B cell (primary cell): ENCODE measurements at regions not wholly inside any gene's neighbourhood (a gene's known extent, or its start where the extent isn't known, plus 50 kb on each side); places are given as distances from the start of the nearest gene placed in this dataset.
"Not testable (repeated sequence)": the region's sequence is repeated elsewhere in the genome, so short reads cannot be mapped to it uniquely, and the experiment has no call there.

Source experiments
- ATAC-seq: fragments of 200-7000 bp; cut with Tn5 transposase; one replicate; pipeline ENCODE4 v1.10.0; 2021; ENCODE audit warnings: low read depth, mild to moderate bottlenecking, moderate number of reproducible peaks, moderate library complexity
- CTCF ChIA-PET: fragments of 350-600 bp; sonication (Branson Sonifier 250); formaldehyde crosslinking; loops from one replicate; lab custom pipeline; 2021; ENCODE audit warnings: antibody characterized with exemption, inconsistent platforms; lab: Charles Lee
- POLR2A ChIA-PET: fragments of 350-600 bp; sonication (Branson Sonifier 250); formaldehyde crosslinking; loops from one replicate; lab custom pipeline; 2021; ENCODE audit warnings: antibody characterized with exemption; lab: Charles Lee
- DNase-seq: peaks from one replicate; pipeline ENCODE4 v3.0.0; 2013
- H2AFZ ChIP-seq: 2 replicates; pipeline ENCODE4 v1.6.1; 2012; ENCODE audit warnings: mild to moderate bottlenecking, low read depth, low read length; ENCODE audit not compliant: insufficient read depth, poor library complexity, severe bottlenecking
- H3K27ac ChIP-seq, 2 donors: 1 replicate in 1 of 2; 2 replicates in 1 of 2; pipeline ENCODE4 v1.5.1; 2012 to 2013; ENCODE audit warnings: low read length in 2 of 2, mild to moderate bottlenecking in 2 of 2, moderate library complexity in 1 of 2
- H3K27me3 ChIP-seq, 4 experiments: fragments of 200-600 bp in 1 of 4; sonication (generic) in 1 of 4; replicated peaks in 1 of 4; 1 replicate in 2 of 4; 2 replicates in 2 of 4; pipeline versions ENCODE4 v1.6.1 to v1.7.0; 2013 to 2016; ENCODE audit warnings: low read length in 3 of 4, mild to moderate bottlenecking in 2 of 4, mixed read lengths in 1 of 4, moderate library complexity in 1 of 4; ENCODE audit not compliant: insufficient read depth in 4 of 4, control insufficient read depth in 3 of 4; ENCODE audit errors: control extremely low read depth in 1 of 4
- H3K36me3 ChIP-seq, 2 experiments: replicated peaks in 1 of 2; 1 replicate in 1 of 2; 2 replicates in 1 of 2; pipeline versions ENCODE4 v1.6.1 to v1.7.1; 2013; ENCODE audit warnings: low read length in 1 of 2; ENCODE audit not compliant: insufficient read depth in 2 of 2, control insufficient read depth in 1 of 2; ENCODE audit errors: control extremely low read depth in 1 of 2, extremely low read depth in 1 of 2
- H3K4me1 ChIP-seq, 2 donors: fragments of 200-600 bp in 1 of 2; sonication (generic) in 1 of 2; 1 replicate in 1 of 2; 2 replicates in 1 of 2; pipeline versions ENCODE4 v1.5.1 to v1.6.1; 2013 to 2017; ENCODE audit warnings: low read length in 2 of 2; ENCODE audit not compliant: control insufficient read depth in 2 of 2, insufficient read depth in 2 of 2
- H3K4me2 ChIP-seq: replicated peaks from 2 replicates; pipeline ENCODE3; 2012; ENCODE audit warnings: mild to moderate bottlenecking, low read depth, low read length; ENCODE audit not compliant: poor library complexity, severe bottlenecking
- H3K4me3 ChIP-seq, 5 experiments: fragments of 200-600 bp in 1 of 5; sonication (generic) in 1 of 5; 1 replicate in 3 of 5; 2 replicates in 2 of 5; pipeline versions ENCODE4 v1.5.1 to v1.7.0; 2011 to 2016; ENCODE audit warnings: low read length in 4 of 5, mild to moderate bottlenecking in 4 of 5, low read depth in 2 of 5, control low read depth in 1 of 5, moderate library complexity in 1 of 5; ENCODE audit not compliant: insufficient read depth in 1 of 5; ENCODE audit errors: control extremely low read depth in 1 of 5, extremely low read depth in 1 of 5
- H3K79me2 ChIP-seq: fragments of 200-600 bp; sonication (generic); one replicate; pipeline ENCODE4 v1.6.0; 2016; ENCODE audit warnings: low read length; ENCODE audit not compliant: control insufficient read depth, insufficient read depth
- H3K9ac ChIP-seq: fragments of 200-600 bp; sonication (generic); 2 replicates; pipeline ENCODE4 v1.6.1; 2017; ENCODE audit warnings: mild to moderate bottlenecking, low read length, moderate library complexity
- H3K9me3 ChIP-seq, 3 donors: one replicate each; pipeline versions ENCODE4 v1.6.1 to v1.7.1; 2013; ENCODE audit warnings: low read length in 2 of 3; ENCODE audit not compliant: control insufficient read depth in 2 of 3, insufficient read depth in 1 of 3; ENCODE audit errors: control extremely low read depth in 1 of 3
- H4K20me1 ChIP-seq: 2 replicates; pipeline ENCODE4 v1.6.0; 2012; ENCODE audit warnings: mild to moderate bottlenecking, low read length; ENCODE audit not compliant: insufficient read depth, control insufficient read depth, poor library complexity, severe bottlenecking
- H3K27ac Mint-ChIP-seq: one replicate; pipeline ENCODE4 v1.8.0; 2021; ENCODE audit warnings: mixed read lengths
- H3K27me3 Mint-ChIP-seq: one replicate; pipeline ENCODE4 v1.8.0; 2021; ENCODE audit warnings: mixed read lengths
- H3K4me1 Mint-ChIP-seq: one replicate; pipeline ENCODE4 v1.8.0; 2021; ENCODE audit warnings: mixed read lengths
- H3K4me3 Mint-ChIP-seq: one replicate; pipeline ENCODE4 v1.8.0; 2021; ENCODE audit warnings: mixed read lengths
- H3K9me3 Mint-ChIP-seq: one replicate; pipeline ENCODE4 v1.8.0; 2022; ENCODE audit warnings: mixed read lengths; ENCODE audit not compliant: insufficient read depth
- EZH2 ChIP-seq: IDR thresholded peaks from 2 replicates; pipeline ENCODE4 v1.6.1; 2012; ENCODE audit warnings: borderline replicate concordance, low read depth, mild to moderate bottlenecking, moderate library complexity, low read length; ENCODE audit not compliant: insufficient read depth, poor library complexity, severe bottlenecking
- WGBS: methylation state at CpG from one replicate; pipeline ENCODE4 v1.1.5; 2013; ENCODE audit warnings: missing lambda C conversion rate; ENCODE audit not compliant: insufficient coverage; 5-methylcytosine and 5-hydroxymethylcytosine counted together
- intact Hi-C: fragments of 100-400 bp; cut with micrococcal nuclease; formaldehyde crosslinking; loops from one replicate; pipeline ENCODE4 v1.10.0; 2022
- TF ChIP-seq, protein P1 (sequence below): fragments of 200-600 bp; IDR thresholded peaks from one replicate; pipeline ENCODE4 v1.8.0; 2022; ENCODE audit warnings: antibody characterized with exemption, mild to moderate bottlenecking

DNA sequence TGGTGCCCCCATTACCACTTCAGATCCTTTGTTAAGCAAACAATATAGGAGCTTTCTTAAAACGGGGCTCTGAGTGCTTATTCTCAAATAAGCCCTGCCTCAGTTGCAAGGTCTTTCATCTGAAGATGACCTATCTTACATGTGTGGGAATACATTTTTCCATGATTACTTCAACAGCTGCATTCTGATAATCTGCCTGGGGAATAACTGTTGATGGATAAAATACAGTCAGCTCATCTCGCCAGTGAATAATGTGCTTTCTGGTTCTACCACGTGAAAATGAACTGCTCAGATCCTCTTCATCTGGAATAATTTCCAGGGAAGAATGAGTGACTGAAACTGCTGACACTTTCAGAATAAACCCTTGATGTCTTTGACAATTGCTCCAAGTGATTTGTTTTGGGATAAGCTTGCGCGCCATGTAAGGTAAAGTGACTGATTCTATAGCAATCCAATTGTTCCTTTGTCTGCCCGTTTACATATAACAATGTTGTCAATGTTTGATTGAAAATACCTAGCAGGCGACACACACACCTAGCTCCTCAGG lies 161.3 kb downstream of the RTL9 start:
- ATAC-seq: no peak
- no peaks in the 10 kb centered on the region for H3K27me3 Mint-ChIP-seq
- POLR2A ChIA-PET: no interaction called here

GRCh38 chrX:110520652-110521051 lies 162.0 kb downstream of the RTL9 start:
- H3K9me3 ChIP-seq, H3K79me2 ChIP-seq, intact Hi-C loops, H3K4me1 Mint-ChIP-seq, H3K27ac Mint-ChIP-seq, H3K9me3 Mint-ChIP-seq, H3K4me1 ChIP-seq, H2AFZ ChIP-seq, H3K27ac ChIP-seq, CTCF ChIA-PET, ATAC-seq, H3K36me3 ChIP-seq, H3K4me3 ChIP-seq, H4K20me1 ChIP-seq, H3K27me3 Mint-ChIP-seq, H3K4me2 ChIP-seq, H3K27me3 ChIP-seq, H3K4me3 Mint-ChIP-seq, DNase-seq, H3K9ac ChIP-seq, POLR2A ChIA-PET: not testable (repeated sequence)
- WGBS: no CpG with 5 or more reads among the region's 13 CpGs

More for the DNA sequence above, 161.3 kb downstream of the RTL9 start:
- Histone ChIP-seq H3K9me3 (no peaks in the 10 kb centered on the region), H4K20me1 (no peaks in the 10 kb centered on the region), H3K27me3 (no peaks in the 10 kb centered on the region), H3K4me3 (no peak overlapping the region), H3K4me2 (no peak overlapping the region), H3K36me3 (no peaks in the 10 kb centered on the region), H3K27ac (no peak overlapping the region), H3K79me2 (no peaks in the 10 kb centered on the region), H3K4me1 (no peaks in the 10 kb centered on the region), H3K9ac (no peak overlapping the region), H2AFZ (no peak overlapping the region)
- no CpG with 5 or more reads among the region's 7 CpGs for WGBS
- Mint-ChIP-seq H3K9me3 (no peaks in the 10 kb centered on the region), H3K4me1 (no peaks in the 10 kb centered on the region), H3K4me3 (no peak overlapping the region), H3K27ac (no peak overlapping the region)
- DNase-seq: no peak
- CTCF ChIA-PET: no interaction called here
- intact Hi-C loops: no loop called here
- TF ChIP-seq EZH2: no peak
- TF ChIP-seq, protein P1, sequence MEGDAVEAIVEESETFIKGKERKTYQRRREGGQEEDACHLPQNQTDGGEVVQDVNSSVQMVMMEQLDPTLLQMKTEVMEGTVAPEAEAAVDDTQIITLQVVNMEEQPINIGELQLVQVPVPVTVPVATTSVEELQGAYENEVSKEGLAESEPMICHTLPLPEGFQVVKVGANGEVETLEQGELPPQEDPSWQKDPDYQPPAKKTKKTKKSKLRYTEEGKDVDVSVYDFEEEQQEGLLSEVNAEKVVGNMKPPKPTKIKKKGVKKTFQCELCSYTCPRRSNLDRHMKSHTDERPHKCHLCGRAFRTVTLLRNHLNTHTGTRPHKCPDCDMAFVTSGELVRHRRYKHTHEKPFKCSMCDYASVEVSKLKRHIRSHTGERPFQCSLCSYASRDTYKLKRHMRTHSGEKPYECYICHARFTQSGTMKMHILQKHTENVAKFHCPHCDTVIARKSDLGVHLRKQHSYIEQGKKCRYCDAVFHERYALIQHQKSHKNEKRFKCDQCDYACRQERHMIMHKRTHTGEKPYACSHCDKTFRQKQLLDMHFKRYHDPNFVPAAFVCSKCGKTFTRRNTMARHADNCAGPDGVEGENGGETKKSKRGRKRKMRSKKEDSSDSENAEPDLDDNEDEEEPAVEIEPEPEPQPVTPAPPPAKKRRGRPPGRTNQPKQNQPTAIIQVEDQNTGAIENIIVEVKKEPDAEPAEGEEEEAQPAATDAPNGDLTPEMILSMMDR: no peak
